OCI-LY1 (cell line): ENCODE measurements at regions not wholly inside any gene's neighbourhood (a gene's known extent, or its start where the extent isn't known, plus 50 kb on each side); places are given as distances from the start of the nearest gene placed in this dataset.

Source experiments
- CTCF ChIP-seq: fragments of 200-600 bp; sonication (generic), shearing (Covaris generic); IDR thresholded peaks from 2 replicates; pipeline ENCODE4 v1.5.1; 2017; ENCODE audit warnings: mild to moderate bottlenecking, antibody characterized with exemption, low read length, moderate library complexity, mixed read lengths
- EZH2 ChIP-seq: fragments of 200-600 bp; sonication (generic), shearing (Covaris generic); IDR thresholded peaks from 2 replicates; pipeline ENCODE4 v1.8.0; 2017; ENCODE audit warnings: borderline replicate concordance, mixed run types, mild to moderate bottlenecking, antibody characterized with exemption, low read length, moderate library complexity, mixed read lengths

- TF ChIP-seq CTCF (no peak), EZH2 (no peak)
Measured at GRCh38 chr13:34570698-34571353, 371.2 kb upstream of the NBEA start.
